ENCODE measurements at regions not wholly inside any gene's neighbourhood (a gene's known extent, or its start where the extent isn't known, plus 50 kb on each side); places are given as distances from the start of the nearest gene placed in this dataset.

DNA sequence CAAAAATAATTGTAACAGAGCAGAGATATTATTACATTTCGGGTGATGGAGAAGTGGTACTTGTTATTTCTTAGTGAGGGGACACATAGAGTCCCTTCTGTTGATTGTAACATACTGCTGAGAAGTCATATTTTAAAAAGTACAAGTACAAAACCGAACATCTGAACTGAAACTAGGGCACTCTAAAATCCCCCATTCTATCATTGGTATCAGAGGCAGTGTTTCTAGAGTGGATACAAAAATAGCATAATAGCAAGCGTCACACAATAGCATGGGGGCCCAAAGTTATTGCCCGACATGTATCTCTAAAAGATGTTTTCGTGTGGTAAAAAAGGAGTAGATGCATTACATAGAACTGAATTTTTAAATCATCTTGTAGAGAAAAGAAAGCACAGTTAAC is 502.1 kb upstream of the SLC10A2 start:
- no peak overlapping the region for H2AFZ ChIP-seq (ENCODE audit: low read length)
- no peak overlapping the region for H2BK20ac ChIP-seq (ENCODE audit: low read length)
- H3K4ac ChIP-seq (replicated peaks; ENCODE audit: insufficient read length, low read depth, low read length), result no peak overlapping the region
- H3K27me3 ChIP-seq (replicated peaks in 1 of 4; ENCODE audit: control insufficient read depth in 3 of 4, extremely low read depth in 1 of 4, insufficient read depth in 3 of 4, low read length in 3 of 4), result no peaks in the 10 kb centered on the region
- H3K27ac ChIP-seq (ENCODE audit: low read depth, low read length), result no peak overlapping the region
- no peak overlapping the region for H3K18ac ChIP-seq (ENCODE audit: extremely low read depth, low read length)
- TF ChIP-seq NANOG (IDR thresholded peaks at IDR 0.05; ENCODE audit: insufficient read depth, low read depth, low read length, poor library complexity, severe bottlenecking) (no peak), RAD21 (IDR thresholded peaks at IDR 0.05 in 1 of 2, conservative IDR thresholded peaks at IDR 0.05 in 1 of 2; ENCODE audit: low read depth in 2 of 2, low read length in 2 of 2) (no peak), SP2 (IDR thresholded peaks at IDR 0.05; ENCODE audit: low read length) (no peak)
- H3K9ac ChIP-seq (replicated peaks in 1 of 4; ENCODE audit: extremely low read depth in 1 of 4, low read depth in 3 of 4, low read length in 3 of 4), result no peak overlapping the region
- H3K14ac ChIP-seq (ENCODE audit: insufficient read length), result no peak overlapping the region
- H3K9me3 ChIP-seq (ENCODE audit: insufficient read depth in 2 of 2, low read depth in 1 of 2, low read length in 1 of 2), result no peaks in the 10 kb centered on the region
- no peaks in the 10 kb centered on the region for H3K79me1 ChIP-seq (ENCODE audit: low read depth, low read length)
- no peak overlapping the region for H3K4me3 ChIP-seq (ENCODE audit: extremely low read depth in 1 of 4, insufficient read depth in 2 of 4, low read depth in 3 of 4, low read length in 4 of 4)
- H3K56ac ChIP-seq (replicated peaks; ENCODE audit: insufficient read length, low read depth, low read length), result no peak overlapping the region
- H2BK15ac ChIP-seq (ENCODE audit: low read length), result no peak overlapping the region
- H4K91ac ChIP-seq (replicated peaks; ENCODE audit: insufficient read length, low read length), result no peak overlapping the region
- DNase-seq (ENCODE audit: low read depth in 1 of 2, low spot score in 2 of 2) (no peak), FAIRE-seq (no peak)
- H3K4me1 ChIP-seq (replicated peaks in 1 of 4; ENCODE audit: control insufficient read depth in 3 of 4, insufficient read depth in 4 of 4, low read length in 3 of 4), result no peaks in the 10 kb centered on the region
- H3K36me3 ChIP-seq (ENCODE audit: control insufficient read depth in 2 of 4, insufficient read depth in 4 of 4, low read length in 3 of 4), result no peaks in the 10 kb centered on the region
- H3K23me2 ChIP-seq (ENCODE audit: low read depth, low read length), result no peaks in the 10 kb centered on the region
- H2BK12ac ChIP-seq (ENCODE audit: low read depth, low read length), result no peak overlapping the region
- H3K23ac ChIP-seq (ENCODE audit: insufficient read length), result no peak overlapping the region
- no peak overlapping the region for H2BK120ac ChIP-seq (replicated peaks; ENCODE audit: low read depth, low read length)
- no peak overlapping the region for H3K4me2 ChIP-seq (ENCODE audit: insufficient read depth in 1 of 2, low read depth in 2 of 2, low read length in 2 of 2)
- H4K5ac ChIP-seq (ENCODE audit: insufficient read length, low read depth, low read length), result no peak overlapping the region
- WGBS, 2 experiments (ENCODE audit: extremely low coverage in 1 of 2, insufficient coverage in 1 of 2, insufficient read length in 1 of 2, insufficient replicate concordance in 2 of 2, low coverage in 1 of 2, low lambda C conversion rate in 2 of 2, missing lambda C conversion rate in 1 of 2), result 95% methylated on average over 5 of the region's 5 CpGs; no CpG with 5 or more reads in 1 of the 2 experiments
- no peaks in the 10 kb centered on the region for H4K20me1 ChIP-seq (replicated peaks in 1 of 2; ENCODE audit: control insufficient read depth in 1 of 2, insufficient read depth in 2 of 2, low read length in 2 of 2)
- POLR2A ChIA-PET (ENCODE audit: partially characterized antibody), result no interaction called here
- CTCF ChIA-PET (ENCODE audit: partially characterized antibody), result interaction anchor here (1.0 kb wide), 1 partner anchor 13 kb away, joined by 3 read pairs; no protein-coding TSS in a partner anchor
- no peaks in the 10 kb centered on the region for H3K79me2 ChIP-seq (ENCODE audit: control insufficient read depth in 1 of 2, insufficient read depth in 2 of 2, low read length in 2 of 2)
- no peak overlapping the region for H2BK5ac ChIP-seq (ENCODE audit: low read depth, low read length)
- no peak overlapping the region for H4K8ac ChIP-seq (ENCODE audit: extremely low read depth, insufficient read depth, low read length)
- H2AK5ac ChIP-seq (ENCODE audit: low read depth, low read length), result no peak overlapping the region
